ENCODE measurements at regions not wholly inside any gene's neighbourhood (a gene's known extent, or its start where the extent isn't known, plus 50 kb on each side); places are given as distances from the start of the nearest gene placed in this dataset.

DNA sequence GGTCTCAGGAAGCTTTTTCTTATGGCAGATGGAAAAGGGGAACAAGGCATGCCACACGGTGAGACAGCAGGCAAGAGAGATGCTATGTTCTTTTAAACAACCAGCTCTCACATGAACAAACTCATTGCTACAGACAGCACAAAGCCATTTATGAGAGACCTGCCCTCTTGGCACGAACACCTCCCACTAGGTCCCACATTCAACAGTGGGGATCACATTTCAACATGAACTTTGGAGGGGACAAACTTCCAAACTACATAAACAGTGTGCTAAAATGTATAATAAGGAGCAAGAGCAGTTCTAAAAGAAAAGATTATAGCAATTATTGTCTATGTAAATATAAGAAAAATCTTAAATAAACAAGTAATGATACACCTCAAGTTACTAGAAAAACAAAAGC lies 391.8 kb upstream of the CPXCR1 start:
- TF ChIP-seq CTCF (IDR thresholded peaks at IDR 0.05; ENCODE audit: low read length) (no peak), EZH2 (IDR thresholded peaks at IDR 0.05; ENCODE audit: borderline replicate concordance, low read length) (no peak)
